ENCODE measurements at regions not wholly inside any gene's neighbourhood (a gene's known extent, or its start where the extent isn't known, plus 50 kb on each side); places are given as distances from the start of the nearest gene placed in this dataset.

GRCh38 chr9:107772988-107773387 is 283.4 kb upstream of the KLF4 start:
- Histone ChIP-seq H3K4me1 (ENCODE audit: insufficient read depth, low read length) (no peaks in the 10 kb centered on the region), H3K79me2 (ENCODE audit: insufficient read depth, low read length) (no peaks in the 10 kb centered on the region), H3K9ac (ENCODE audit: insufficient read depth, low read depth, low read length) (no peak overlapping the region), H3K9me3 (ENCODE audit: low read length) (peaks cover 7% of the 10 kb centered on the region; the same call in 1 of the 2 replicates), H3K27ac (ENCODE audit: extremely low read length, insufficient read depth, low read length) (no peak overlapping the region), H2AFZ (ENCODE audit: low read length) (no peak overlapping the region), H3K4me3 (replicated peaks in 1 of 3; ENCODE audit: insufficient read depth in 1 of 3, low read depth in 2 of 3, low read length in 3 of 3) (no peak overlapping the region), H4K20me1 (ENCODE audit: insufficient read depth, low read length) (no peaks in the 10 kb centered on the region), H3K36me3 (replicated peaks in 1 of 2; ENCODE audit: control insufficient read depth in 1 of 2, insufficient read depth in 2 of 2, low read length in 2 of 2) (no peaks in the 10 kb centered on the region), H3K27me3 (ENCODE audit: control insufficient read depth in 1 of 2, insufficient read depth in 2 of 2, low read length in 2 of 2) (no peaks in the 10 kb centered on the region; a peak in 1 of 5 replicates), H3K4me2 (ENCODE audit: low read depth, low read length) (no peak overlapping the region)
- BruUV-seq (replicated peaks): no TSS peak
- ChIA-PET POLR2A (no interaction called here), CTCF (ENCODE audit: low intra/inter-chr PET ratio, low total read pairs) (no interaction called here)
- ATAC-seq (no peak), FAIRE-seq (no peak), DNase-seq (ENCODE audit: low spot score) (no peak)
- in situ Hi-C loops (cut with HindIII; ENCODE audit: extremely low pct_ligation_motif_present, low pct_unique_long_range_greater_than_20kb): no loop called here
- intact Hi-C loops (cut with micrococcal nuclease; ENCODE audit: unreplicated experiment): no loop called here
- 27% methylated on average over 3 of the region's 3 CpGs for WGBS (ENCODE audit: low lambda C conversion rate)
- no peak for TF ChIP-seq JARID2 (CRISPR knock-in tag; IDR thresholded peaks at IDR 0.05; ENCODE audit: insufficient replicate concordance)
- no peak for TF ChIP-seq CAMTA2 (CRISPR knock-in tag; IDR thresholded peaks at IDR 0.05; ENCODE audit: borderline replicate concordance)
- no peak for TF ChIP-seq ZNF839 (CRISPR knock-in tag; IDR thresholded peaks at IDR 0.05; ENCODE audit: borderline replicate concordance)
- no peak for TF ChIP-seq ZBTB34 (CRISPR knock-in tag; IDR thresholded peaks at IDR 0.05)
- no peak for TF ChIP-seq RORA (CRISPR knock-in tag; IDR thresholded peaks at IDR 0.05)
- TF ChIP-seq, protein P1, sequence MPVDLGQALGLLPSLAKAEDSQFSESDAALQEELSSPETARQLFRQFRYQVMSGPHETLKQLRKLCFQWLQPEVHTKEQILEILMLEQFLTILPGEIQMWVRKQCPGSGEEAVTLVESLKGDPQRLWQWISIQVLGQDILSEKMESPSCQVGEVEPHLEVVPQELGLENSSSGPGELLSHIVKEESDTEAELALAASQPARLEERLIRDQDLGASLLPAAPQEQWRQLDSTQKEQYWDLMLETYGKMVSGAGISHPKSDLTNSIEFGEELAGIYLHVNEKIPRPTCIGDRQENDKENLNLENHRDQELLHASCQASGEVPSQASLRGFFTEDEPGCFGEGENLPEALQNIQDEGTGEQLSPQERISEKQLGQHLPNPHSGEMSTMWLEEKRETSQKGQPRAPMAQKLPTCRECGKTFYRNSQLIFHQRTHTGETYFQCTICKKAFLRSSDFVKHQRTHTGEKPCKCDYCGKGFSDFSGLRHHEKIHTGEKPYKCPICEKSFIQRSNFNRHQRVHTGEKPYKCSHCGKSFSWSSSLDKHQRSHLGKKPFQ (CRISPR knock-in tag; IDR thresholded peaks at IDR 0.05; ENCODE audit: insufficient replicate concordance): no peak
- no peak for TF ChIP-seq NR2C2 (CRISPR knock-in tag; IDR thresholded peaks at IDR 0.05; ENCODE audit: borderline replicate concordance)
- no peak for TF ChIP-seq ZNF724P (CRISPR knock-in tag; IDR thresholded peaks at IDR 0.05; ENCODE audit: borderline replicate concordance)
- TF ChIP-seq, protein P2, sequence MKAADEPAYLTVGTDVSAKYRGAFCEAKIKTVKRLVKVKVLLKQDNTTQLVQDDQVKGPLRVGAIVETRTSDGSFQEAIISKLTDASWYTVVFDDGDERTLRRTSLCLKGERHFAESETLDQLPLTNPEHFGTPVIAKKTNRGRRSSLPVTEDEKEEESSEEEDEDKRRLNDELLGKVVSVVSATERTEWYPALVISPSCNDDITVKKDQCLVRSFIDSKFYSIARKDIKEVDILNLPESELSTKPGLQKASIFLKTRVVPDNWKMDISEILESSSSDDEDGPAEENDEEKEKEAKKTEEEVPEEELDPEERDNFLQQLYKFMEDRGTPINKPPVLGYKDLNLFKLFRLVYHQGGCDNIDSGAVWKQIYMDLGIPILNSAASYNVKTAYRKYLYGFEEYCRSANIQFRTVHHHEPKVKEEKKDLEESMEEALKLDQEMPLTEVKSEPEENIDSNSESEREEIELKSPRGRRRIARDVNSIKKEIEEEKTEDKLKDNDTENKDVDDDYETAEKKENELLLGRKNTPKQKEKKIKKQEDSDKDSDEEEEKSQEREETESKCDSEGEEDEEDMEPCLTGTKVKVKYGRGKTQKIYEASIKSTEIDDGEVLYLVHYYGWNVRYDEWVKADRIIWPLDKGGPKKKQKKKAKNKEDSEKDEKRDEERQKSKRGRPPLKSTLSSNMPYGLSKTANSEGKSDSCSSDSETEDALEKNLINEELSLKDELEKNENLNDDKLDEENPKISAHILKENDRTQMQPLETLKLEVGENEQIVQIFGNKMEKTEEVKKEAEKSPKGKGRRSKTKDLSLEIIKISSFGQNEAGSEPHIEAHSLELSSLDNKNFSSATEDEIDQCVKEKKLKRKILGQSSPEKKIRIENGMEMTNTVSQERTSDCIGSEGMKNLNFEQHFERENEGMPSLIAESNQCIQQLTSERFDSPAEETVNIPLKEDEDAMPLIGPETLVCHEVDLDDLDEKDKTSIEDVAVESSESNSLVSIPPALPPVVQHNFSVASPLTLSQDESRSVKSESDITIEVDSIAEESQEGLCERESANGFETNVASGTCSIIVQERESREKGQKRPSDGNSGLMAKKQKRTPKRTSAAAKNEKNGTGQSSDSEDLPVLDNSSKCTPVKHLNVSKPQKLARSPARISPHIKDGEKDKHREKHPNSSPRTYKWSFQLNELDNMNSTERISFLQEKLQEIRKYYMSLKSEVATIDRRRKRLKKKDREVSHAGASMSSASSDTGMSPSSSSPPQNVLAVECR (CRISPR knock-in tag; IDR thresholded peaks at IDR 0.05; ENCODE audit: borderline replicate concordance): no peak
- no peak for TF ChIP-seq NCOA5 (CRISPR knock-in tag; IDR thresholded peaks at IDR 0.05)
- TF ChIP-seq DPF2 (CRISPR knock-in tag; IDR thresholded peaks at IDR 0.05; ENCODE audit: borderline replicate concordance, low read depth): no peak
- TF ChIP-seq FOSL2 (CRISPR knock-in tag; IDR thresholded peaks at IDR 0.05): no peak
- no peak for TF ChIP-seq KLF6 (CRISPR knock-in tag; IDR thresholded peaks at IDR 0.05)
- TF ChIP-seq, protein P3, sequence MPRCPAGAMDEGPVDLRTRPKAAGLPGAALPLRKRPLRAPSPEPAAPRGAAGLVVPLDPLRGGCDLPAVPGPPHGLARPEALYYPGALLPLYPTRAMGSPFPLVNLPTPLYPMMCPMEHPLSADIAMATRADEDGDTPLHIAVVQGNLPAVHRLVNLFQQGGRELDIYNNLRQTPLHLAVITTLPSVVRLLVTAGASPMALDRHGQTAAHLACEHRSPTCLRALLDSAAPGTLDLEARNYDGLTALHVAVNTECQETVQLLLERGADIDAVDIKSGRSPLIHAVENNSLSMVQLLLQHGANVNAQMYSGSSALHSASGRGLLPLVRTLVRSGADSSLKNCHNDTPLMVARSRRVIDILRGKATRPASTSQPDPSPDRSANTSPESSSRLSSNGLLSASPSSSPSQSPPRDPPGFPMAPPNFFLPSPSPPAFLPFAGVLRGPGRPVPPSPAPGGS (CRISPR knock-in tag; IDR thresholded peaks at IDR 0.05): no peak
- no peak for TF ChIP-seq ZBTB25 (CRISPR knock-in tag; IDR thresholded peaks at IDR 0.05)
- no peak for TF ChIP-seq KAT2B (IDR thresholded peaks at IDR 0.05; ENCODE audit: borderline replicate concordance, low read depth, low read length)

Data from HepG2 (cell line).